BJ (cell line): ENCODE measurements at regions not wholly inside any gene's neighbourhood (a gene's known extent, or its start where the extent isn't known, plus 50 kb on each side); places are given as distances from the start of the nearest gene placed in this dataset.
"Not testable (repeated sequence)": the region's sequence is repeated elsewhere in the genome, so short reads cannot be mapped to it uniquely, and the experiment has no call there.

ENCODE experiments used
- CTCF ChIA-PET: fragments of 350-600 bp; formaldehyde crosslinking; extraction: SDS; loops from one replicate; lab custom pipeline; 2021; ENCODE audit warnings: antibody characterized with exemption, inconsistent platforms; lab: Yijun Ruan, JAX
- POLR2A ChIA-PET: fragments of 300-600 bp; sonication (Branson Sonifier 250); formaldehyde crosslinking; extraction: SDS; loops from one replicate; lab custom pipeline; 2021; ENCODE audit warnings: antibody characterized with exemption; lab: Charles Lee
- DNase-seq: peaks from one replicate; pipeline ENCODE4 v3.0.0-alpha.2; 2011; ENCODE audit warnings: low read depth
- H3K27me3 ChIP-seq: 2 replicates; pipeline ENCODE4 v1.6.0; 2011; ENCODE audit warnings: low read length; ENCODE audit not compliant: control insufficient read depth, insufficient read depth
- H3K36me3 ChIP-seq: 2 replicates; pipeline ENCODE4 v1.5.1; 2011; ENCODE audit warnings: low read length; ENCODE audit not compliant: control insufficient read depth, insufficient read depth
- H3K4me3 ChIP-seq: 2 replicates; pipeline ENCODE4 v1.5.1; 2011; ENCODE audit warnings: low read depth, mild to moderate bottlenecking, control low read depth, low read length
- TF ChIP-seq, protein P1 (sequence below): IDR thresholded peaks from 2 replicates; pipeline ENCODE4 v1.5.1; 2011; ENCODE audit warnings: low read depth, mild to moderate bottlenecking, control low read depth, inconsistent platforms, low read length, moderate library complexity; ENCODE audit not compliant: insufficient read depth

GRCh38 chr12:102642199-102642598 is 161.8 kb upstream of the IGF1 start:
- TF ChIP-seq, protein P1, sequence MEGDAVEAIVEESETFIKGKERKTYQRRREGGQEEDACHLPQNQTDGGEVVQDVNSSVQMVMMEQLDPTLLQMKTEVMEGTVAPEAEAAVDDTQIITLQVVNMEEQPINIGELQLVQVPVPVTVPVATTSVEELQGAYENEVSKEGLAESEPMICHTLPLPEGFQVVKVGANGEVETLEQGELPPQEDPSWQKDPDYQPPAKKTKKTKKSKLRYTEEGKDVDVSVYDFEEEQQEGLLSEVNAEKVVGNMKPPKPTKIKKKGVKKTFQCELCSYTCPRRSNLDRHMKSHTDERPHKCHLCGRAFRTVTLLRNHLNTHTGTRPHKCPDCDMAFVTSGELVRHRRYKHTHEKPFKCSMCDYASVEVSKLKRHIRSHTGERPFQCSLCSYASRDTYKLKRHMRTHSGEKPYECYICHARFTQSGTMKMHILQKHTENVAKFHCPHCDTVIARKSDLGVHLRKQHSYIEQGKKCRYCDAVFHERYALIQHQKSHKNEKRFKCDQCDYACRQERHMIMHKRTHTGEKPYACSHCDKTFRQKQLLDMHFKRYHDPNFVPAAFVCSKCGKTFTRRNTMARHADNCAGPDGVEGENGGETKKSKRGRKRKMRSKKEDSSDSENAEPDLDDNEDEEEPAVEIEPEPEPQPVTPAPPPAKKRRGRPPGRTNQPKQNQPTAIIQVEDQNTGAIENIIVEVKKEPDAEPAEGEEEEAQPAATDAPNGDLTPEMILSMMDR, result no peak
- ChIA-PET CTCF (interaction anchor here (0.6 to 1.3 kb wide), 4 partner anchors 11 to 60 kb away, joined by 3 to 5 read pairs (median 3); no protein-coding TSS in a partner anchor), POLR2A (no interaction called here)
- no peak for DNase-seq
- Histone ChIP-seq H3K36me3 (no peaks in the 10 kb centered on the region), H3K4me3 (no peak overlapping the region), H3K27me3 (no peaks in the 10 kb centered on the region)

- H3K36me3 ChIP-seq, DNase-seq, H3K27me3 ChIP-seq, POLR2A ChIA-PET, H3K4me3 ChIP-seq: not testable (repeated sequence)
- CTCF ChIA-PET, result interaction anchor here (0.7 kb wide), 1 partner anchor 9 kb away, joined by 3 read pairs; no protein-coding TSS in a partner anchor
Measured at GRCh38 chr12:102640658-102641057, 160.3 kb upstream of the IGF1 start.

GRCh38 chr12:102638777-102639176 is 158.4 kb upstream of the IGF1 start:
- H3K4me3 ChIP-seq, result no peak overlapping the region

DNA sequence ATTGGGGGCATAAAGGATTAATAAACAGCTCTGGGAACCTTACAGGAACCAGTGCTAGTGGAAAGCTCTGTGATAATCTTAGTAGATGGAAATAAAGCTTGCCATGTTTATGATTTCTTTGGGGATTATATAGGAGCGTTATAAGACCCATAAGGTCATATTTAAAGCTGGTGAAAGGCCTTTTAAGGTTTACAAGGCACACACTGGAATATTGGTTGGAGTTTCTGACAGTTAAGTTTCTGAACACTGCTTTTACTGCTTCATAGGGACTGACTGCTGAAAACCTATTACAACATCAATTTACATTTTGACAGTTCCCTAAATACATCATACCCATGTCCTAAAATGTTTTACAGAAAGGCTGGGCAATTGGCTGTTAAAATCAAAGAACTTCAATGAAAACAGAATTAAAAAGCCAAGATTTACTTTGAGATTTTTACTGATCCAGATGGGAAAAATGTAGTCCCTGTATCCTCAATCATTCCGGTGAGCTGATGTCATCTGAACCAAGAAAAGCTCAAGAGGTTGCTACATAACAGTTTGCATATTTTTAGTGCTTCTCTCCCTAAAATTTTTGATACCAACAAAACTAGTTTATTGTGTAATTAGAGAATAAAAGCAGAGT is 153.7 kb upstream of the IGF1 start:
- Histone ChIP-seq H3K27me3 (no peaks in the 10 kb centered on the region), H3K4me3 (no peak overlapping the region), H3K36me3 (no peaks in the 10 kb centered on the region)
- CTCF ChIA-PET, result interaction anchor here (1.2 to 1.3 kb wide), 3 partner anchors 61 to 87 kb away, joined by 3 read pairs; no protein-coding TSS in a partner anchor
- TF ChIP-seq, protein P1, result no peak
- POLR2A ChIA-PET, result interaction anchor here (0.5 to 0.7 kb wide), 2 partner anchors 64 to 805 kb away, joined by 3 read pairs; no protein-coding TSS in a partner anchor
- peak; percentile 85 for DNase-seq

More at GRCh38 chr12:102638777-102639176, 158.4 kb upstream of the IGF1 start:
- Histone ChIP-seq H3K36me3 (no peaks in the 10 kb centered on the region), H3K27me3 (no peaks in the 10 kb centered on the region)
- ChIA-PET CTCF (no interaction called here), POLR2A (no interaction called here)
- no peak for DNase-seq
- TF ChIP-seq, protein P1, result no peak

GRCh38 chr12:102631274-102631673 is 150.9 kb upstream of the IGF1 start:
- Histone ChIP-seq H3K4me3 (no peak overlapping the region), H3K27me3 (no peaks in the 10 kb centered on the region), H3K36me3 (no peaks in the 10 kb centered on the region)
- peak; percentile 64 for DNase-seq
- ChIA-PET CTCF (interaction anchor here (0.6 kb wide), 1 partner anchor 11 kb away, joined by 3 read pairs; no protein-coding TSS in a partner anchor), POLR2A (no interaction called here)
- TF ChIP-seq, protein P1, result no peak
